LNCAP (cell line): ENCODE measurements at regions not wholly inside any gene's neighbourhood (a gene's known extent, or its start where the extent isn't known, plus 50 kb on each side); places are given as distances from the start of the nearest gene placed in this dataset.

Experiments
- TF ChIP-seq, protein P1 (sequence below): fragments of 450-650 bp; IDR thresholded peaks from 2 replicates; pipeline ENCODE4 v1.5.1; 2017; ENCODE audit warnings: mild to moderate bottlenecking

DNA sequence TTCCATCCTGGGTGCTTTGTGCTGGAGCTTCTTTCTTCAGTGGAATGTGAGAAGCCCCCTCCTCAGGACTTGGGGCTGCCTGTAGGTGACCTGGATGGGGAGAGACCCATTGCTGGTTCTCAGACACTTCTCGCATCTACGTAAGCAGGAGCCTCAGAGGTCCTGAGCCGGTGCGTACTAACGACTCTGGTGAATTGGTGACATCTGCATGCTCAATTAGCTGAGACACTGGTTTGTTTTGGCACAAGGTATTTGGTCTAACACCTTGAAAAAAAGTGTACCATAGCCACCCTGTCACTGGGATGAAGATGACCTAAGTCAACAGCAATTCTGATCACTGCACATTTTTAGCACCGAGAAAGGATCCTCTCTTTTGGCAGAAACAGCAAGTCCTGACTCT lies 57.7 kb downstream of the LRRC30 start:
- TF ChIP-seq, protein P1, sequence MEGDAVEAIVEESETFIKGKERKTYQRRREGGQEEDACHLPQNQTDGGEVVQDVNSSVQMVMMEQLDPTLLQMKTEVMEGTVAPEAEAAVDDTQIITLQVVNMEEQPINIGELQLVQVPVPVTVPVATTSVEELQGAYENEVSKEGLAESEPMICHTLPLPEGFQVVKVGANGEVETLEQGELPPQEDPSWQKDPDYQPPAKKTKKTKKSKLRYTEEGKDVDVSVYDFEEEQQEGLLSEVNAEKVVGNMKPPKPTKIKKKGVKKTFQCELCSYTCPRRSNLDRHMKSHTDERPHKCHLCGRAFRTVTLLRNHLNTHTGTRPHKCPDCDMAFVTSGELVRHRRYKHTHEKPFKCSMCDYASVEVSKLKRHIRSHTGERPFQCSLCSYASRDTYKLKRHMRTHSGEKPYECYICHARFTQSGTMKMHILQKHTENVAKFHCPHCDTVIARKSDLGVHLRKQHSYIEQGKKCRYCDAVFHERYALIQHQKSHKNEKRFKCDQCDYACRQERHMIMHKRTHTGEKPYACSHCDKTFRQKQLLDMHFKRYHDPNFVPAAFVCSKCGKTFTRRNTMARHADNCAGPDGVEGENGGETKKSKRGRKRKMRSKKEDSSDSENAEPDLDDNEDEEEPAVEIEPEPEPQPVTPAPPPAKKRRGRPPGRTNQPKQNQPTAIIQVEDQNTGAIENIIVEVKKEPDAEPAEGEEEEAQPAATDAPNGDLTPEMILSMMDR = no peak

DNA sequence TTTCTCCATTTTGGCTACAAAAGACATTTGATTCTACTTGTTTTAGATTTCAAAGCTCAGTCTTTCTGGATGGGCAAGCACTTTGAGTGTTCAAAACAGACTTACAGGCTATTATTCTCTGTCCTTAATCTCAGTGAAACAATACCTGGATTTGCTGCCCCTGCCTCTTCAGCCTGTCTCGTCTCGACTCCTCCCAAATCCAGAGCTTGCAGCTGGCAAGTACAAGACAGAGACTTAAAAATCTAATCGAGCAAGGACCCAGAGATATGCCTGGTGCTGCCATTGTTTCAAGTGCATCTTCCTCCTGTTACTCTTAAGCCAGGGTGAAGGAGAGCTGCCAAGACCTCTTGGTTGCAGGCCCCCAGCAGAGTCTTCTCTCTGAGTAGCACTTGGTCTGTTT lies 59.2 kb downstream of the LRRC30 start:
- TF ChIP-seq, protein P1 = no peak

DNA sequence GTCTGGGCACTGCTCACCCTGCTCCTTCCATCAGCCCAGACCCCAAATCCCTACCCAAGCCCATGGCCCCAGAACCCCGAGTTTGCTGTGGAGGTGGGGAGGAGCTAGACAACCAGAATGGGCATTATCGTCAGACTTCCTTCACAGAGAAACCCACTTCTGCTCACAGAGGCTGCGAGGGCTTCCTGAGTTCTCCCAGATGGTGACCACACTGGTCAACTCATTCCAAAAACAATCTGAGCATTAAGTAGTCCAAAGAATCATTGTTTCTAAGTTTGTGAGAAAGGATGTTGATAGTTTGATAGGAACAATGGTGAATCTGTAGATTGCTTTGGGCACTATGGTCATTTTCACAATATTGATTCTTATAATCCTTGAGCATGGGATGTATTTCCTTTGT lies 60.2 kb downstream of the LRRC30 start:
- TF ChIP-seq, protein P1 = no peak

DNA sequence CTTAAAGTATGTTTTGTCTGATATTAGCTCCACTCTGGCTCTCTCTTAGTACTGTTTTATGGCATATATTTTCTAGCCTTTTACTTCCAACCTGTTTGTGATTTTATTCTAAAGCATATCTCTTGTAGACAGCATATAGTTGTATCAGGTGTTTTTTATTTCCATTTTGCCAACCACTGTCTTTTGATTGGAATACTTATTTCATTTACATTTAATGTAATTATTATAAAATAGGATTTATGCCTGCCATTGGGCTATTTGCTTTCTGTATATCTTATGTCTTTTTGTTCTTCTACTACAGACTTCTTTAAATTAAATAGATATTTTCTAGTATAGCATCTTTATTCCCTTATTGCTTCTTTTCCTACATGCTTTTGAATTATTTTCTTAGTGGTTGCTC lies 67.3 kb downstream of the LRRC30 start:
- TF ChIP-seq, protein P1 = no peak

DNA sequence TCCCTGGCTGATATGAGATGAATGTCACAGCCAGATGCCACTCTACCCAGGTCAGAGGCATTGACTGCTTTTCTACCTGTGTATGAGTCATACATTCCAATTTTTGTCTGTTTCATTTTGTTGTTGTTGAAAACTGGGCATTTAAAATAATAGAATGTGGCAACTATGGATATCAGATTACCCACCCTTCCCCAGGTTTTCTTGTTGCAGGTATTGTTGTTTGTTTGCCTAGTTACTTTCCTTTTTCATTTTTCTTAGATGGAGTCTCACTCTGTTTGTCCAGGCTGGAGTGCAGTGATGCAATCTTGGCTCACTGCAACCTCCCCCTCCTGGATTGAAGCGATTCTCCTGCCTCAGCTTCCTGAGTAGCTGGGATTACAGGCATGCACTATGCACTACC lies 70.2 kb downstream of the LRRC30 start:
- TF ChIP-seq, protein P1 = no peak

DNA sequence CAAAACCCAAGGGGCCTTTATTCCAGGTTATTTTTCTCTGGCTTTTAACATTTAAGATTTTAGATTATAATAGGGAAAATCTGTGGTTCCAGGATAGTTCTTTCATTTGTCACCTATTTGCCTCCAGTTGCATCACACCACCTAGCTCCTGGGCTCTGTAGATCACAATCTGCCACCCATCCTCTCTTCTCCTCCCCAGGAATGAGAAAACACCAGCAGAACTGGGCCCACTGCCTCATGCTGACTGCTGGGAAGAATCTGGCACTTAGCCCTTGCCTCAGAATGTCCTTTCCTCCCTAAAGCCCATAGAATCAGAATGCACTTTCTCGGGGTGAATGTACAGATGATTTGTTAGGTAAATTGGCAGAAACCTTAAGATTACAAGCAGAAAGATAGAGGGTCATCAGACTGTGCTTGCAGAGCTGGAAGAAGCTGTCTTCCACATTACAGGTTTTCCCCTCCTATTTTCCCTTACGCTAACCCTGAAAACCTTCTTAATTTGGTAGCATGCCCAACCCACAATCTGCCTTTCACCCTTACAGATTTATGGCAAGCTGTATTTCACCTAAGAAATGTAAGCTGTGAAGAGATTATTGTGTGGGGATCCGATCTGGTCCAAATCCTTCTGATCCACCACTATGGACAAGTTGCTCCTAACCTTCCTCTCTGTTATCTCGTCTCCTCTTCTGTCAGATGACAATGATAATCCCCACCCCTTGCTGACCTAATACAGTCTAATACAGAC lies 72.6 kb downstream of the LRRC30 start:
- TF ChIP-seq, protein P1 = no peak

DNA sequence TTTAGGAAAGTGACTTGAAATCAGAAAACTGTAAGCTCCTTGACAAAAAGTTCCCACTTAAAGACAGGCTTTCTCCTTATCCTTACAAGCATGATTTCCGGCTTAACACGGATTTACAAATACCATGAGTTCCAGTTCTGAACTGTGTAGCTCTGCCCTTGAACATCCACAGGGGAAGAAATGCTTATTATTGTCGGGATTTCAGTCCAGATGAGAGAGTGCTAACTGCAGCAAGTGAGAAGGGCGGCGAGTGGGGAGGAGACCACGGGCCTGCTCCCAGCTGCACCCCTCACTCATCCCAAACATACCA lies 73.1 kb downstream of the LRRC30 start:
- TF ChIP-seq, protein P1 = no peak

DNA sequence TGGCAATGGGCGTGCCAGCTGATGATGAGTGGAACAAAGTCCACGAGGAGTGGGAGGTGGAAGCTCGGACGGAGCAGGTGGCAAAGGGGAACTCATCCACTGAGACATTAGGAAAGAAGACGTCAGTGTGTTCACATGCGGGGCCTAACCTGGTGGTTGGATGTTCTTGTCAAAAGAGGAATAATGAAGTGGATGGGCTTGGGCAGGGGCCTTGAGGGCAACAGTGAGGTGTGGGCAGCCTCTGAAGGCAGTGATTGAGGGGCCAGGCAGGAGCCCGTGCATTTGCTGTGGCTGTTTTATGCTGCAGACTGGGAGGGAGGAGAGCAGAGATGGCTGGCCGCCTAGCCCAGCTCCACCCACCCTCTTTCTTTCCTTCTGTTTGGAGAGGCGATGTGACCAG lies 74.5 kb downstream of the LRRC30 start:
- TF ChIP-seq, protein P1 = no peak
